ENCODE measurements at regions not wholly inside any gene's neighbourhood (a gene's known extent, or its start where the extent isn't known, plus 50 kb on each side); places are given as distances from the start of the nearest gene placed in this dataset.
A peak's percentile ranks its signal among the peaks of the same experiment; 100 is the strongest.
"Not testable (repeated sequence)": the region's sequence is repeated elsewhere in the genome, so short reads cannot be mapped to it uniquely, and the experiment has no call there.

DNA sequence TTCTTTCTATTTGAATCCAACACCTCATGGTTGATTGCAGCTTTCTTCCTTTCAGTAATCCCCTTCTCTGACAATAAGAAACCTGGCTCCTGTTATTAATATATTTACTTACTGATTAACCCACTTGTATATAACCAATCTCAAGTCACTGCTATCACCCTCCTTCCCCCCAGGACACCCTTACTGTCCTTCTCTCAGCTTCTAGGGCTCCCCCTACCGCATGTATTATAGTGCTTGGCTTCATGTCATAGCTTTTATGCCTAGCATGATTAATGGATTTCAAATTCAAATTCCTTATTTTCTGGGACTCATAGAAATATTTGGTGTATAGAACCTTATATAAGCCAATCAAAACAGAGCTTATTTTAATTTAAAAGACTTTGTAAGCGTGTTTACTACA lies 75.7 kb upstream of the BNIP2 start:
- no peak for DNase-seq

DNA sequence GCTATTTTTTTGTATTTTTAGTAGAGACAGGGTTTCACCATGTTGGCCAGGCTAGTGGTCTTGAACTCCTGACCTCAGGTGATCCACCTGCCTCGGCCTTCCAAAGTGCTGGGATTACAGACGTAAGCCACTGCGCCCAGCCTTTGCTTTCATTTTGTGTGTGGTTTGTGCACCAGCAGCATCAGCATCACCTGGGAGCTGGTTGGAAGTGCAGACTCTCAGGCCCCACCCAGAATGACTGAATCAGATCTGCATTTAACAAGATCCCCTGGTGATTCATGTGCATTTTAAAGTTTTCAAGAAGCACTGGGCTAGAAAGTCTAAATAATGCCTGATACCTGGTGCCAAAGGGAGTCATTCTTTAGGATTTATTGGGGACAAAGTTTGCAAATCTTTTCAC lies 73.4 kb upstream of the BNIP2 start:
- no peak for DNase-seq

DNA sequence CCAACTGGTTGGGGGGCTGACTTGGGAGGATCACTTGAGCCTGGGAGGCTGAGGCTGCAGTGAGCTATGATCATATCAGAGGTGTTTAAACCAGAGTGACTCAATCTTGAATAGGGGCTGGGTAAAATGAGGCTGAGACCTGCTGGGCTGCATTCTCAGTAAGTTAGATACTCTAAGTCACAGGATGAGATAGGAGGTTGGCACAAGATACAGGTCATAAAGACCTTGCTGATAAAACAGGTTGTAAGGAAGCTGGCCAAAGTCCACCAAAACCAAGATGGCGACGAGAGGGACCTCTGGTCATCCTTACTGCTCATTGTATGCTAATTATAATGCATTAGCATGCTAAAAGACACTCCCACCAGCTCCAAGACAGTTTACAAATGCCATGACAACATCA lies 71.1 kb upstream of the BNIP2 start:
- DNase-seq: not testable (repeated sequence)

DNA sequence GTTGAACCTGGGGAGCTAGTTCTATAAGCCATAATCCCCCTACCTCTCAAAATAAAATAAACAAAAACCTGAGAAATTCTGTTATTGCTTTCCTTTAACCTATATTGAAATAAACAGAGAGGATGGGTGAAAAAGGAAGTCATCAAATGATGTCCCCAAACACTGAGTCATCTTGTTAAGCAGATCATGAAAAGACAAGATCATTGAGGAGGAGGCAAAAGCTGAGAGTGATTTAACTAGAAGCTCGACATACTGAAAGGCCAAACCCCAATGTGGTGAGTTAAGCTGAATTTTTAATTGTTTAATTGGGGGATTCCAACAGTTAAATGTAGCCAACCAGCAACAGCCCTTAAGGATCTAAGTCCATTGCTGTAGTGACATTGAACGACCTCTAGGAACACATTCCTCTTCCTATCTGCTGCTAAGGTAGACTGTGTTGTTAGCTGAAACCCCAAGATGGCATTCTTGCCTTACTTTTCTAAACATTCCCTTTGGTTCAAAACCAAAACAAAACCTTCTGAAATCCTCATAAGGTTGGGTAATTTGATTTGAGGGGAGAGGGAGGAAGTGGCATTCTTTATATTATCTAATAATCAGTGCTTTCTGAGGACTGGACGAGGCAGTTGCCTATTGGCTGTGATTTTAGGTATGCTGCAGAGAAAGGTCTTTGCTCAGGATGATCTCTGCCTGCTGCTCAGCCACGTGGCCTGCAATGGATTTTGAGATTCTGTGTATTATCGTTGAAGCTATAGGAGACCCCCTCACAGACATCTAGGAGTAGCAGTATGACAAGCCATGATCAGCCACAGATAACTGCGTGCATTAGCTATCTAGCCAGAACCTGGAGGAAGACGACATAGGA lies 62.7 kb upstream of the BNIP2 start:
- DNase-seq: peak; percentile 6

DNA sequence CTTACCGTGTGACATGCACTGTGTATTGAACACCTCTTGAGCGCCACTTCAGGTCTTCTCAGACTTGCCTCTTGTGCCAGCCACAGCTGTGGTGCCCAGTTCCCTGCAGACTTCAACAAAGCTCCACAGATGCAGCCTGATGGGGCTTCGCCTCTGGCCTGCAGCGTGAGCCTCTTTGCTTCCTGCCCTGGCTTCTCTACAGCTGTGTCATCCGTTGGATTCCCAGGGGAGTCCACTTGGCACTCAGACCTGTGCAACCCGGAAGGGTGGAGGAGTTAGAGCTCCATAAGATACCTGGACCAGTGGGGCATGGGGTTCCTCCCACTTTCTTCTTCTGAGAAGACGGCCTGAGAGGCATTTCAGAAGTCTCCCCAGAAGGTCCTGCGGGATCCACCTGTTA lies 57.7 kb upstream of the BNIP2 start:
- no peak for DNase-seq

DNA sequence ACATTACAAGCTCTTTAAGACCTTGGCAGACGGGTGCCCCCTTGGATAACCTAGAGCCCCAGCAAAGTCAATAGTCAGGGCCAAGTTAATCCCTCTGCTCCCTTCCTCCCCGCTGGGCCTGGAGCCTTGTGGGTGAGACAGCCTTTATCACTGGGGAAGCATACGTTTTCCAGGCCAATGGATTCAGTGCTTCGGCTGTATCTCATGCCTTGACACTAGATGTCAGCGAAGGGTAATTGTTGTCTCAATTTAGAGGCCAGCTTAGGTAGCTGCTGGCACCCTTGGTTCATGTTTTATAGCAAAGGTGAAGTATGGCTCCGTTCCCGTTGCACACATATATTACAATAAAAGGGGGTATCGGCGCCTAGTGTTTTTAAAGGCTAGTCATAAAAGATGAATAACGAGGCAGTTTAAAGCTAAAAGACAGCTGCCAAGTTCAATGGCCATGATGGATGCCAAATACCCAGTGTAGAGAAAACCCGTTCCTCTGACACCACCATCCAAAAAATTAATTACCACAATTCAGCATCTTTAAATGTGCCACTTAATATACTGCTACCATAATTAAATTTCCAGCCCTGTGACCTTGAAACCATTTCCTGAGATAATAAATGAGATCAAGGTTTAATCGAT lies 52.3 kb upstream of the BNIP2 start:
- DNase-seq: peak; percentile 25

DNA sequence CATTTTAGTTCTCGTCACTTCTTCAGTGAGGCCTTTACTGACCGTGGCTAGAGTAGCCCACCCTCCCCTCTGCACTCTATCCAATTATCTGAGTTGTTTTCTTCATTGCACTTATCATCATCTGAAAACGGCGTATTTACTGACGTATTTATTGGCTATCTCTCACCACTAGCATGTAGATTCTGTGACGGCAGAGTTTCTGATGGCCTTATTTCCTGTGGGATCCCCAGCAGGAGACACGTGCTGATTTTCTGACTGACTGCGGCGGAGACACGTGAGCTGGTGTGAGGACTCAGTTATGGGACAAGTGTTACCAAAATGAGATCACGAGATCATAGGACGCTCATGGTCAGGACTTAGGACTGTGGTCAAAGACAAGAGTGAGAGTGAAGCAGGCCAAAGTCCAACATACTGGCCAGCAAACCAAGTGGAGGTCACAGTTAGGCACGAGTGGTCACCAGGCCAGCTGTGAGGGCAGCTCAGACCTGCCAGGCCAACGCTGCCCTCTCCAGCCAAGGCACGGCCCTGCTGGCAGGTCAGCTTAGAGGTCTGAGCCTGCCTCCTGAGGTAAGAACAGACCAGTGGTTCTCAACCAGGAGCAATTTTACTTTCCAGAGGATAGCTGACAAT lies 50.6 kb upstream of the BNIP2 start:
- DNase-seq: no peak

All from fibroblast of upper back skin (primary cell).